DMS 273 treated with DMSO at 0.1 percent for 48 hours (cell line): ENCODE measurements at regions not wholly inside any gene's neighbourhood (a gene's known extent, or its start where the extent isn't known, plus 50 kb on each side); places are given as distances from the start of the nearest gene placed in this dataset.

Experiments used
- DNase-seq: peaks from one replicate; lab custom pipeline; 2025; lab: John Stamatoyannopoulos, UW

DNA sequence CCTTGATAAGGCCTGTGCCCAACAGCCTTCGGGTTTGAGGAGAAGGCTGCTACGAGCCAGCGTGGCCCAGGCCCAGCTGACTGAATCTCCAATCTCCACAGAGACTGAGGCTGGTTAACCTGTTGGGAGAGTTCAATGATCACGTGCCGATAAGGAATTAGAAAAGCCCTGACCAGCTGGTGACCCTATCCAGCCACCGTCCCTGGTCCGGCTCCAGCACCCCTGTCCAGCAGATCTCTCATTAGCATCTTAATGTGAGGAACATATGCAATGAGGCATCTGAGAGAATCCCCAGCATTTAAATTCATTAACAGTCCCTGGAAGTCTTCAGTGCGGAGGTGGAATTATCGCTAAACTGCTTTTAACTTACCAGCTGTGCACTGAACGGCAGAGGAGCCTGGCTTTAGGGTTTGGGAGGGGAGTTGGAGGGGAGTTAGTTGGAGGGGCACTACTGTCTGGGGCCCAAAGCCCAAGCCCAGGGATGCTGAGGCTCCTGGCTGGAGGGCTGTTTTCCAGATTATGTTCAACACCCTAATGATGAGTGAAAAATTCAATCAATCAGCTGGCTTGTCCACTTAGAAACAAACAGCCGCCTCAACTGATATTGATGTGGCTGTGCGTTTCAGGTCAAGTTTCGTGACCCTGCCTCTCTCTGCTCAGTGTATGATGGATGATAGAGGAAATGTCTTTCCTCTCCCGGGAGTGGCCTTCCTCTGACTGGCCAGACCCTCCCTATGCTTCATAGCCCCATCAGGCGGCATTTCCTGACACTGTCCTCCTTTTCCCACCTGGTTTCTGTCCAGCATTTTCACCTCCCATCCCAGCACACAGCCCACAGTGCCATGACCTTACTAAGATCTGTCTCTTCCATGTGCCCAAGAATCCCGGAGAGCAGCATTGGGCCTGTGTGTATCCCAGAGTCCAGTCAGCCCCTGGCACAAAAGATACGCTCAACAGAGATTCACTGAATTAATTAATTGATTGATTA is 184.5 kb downstream of the CCT6B start:
- DNase-seq = no peak

DNA sequence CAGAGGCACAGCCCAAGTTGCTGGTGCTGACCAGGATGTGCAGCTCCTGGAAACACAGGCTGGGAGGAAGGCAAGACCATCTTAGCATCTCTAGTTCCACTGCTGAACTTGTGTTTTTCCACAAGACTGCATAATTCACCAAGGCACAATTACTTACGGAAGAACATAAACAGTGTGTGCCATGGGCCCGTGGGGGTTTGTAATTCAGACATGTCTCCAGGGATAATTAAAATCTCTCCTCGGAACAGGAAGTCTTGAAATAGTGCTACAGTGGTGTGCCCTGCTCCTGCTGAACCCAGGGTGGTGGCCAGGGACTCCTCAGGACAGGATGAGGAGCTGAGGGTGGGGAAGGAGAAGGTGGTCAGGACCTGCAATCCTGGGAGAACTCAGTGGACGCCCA is 188.2 kb downstream of the CCT6B start:
- DNase-seq = no peak

- no peak for DNase-seq
Measured at GRCh38 chr17:34771891-34772290, 189.4 kb downstream of the CCT6B start.

DNA sequence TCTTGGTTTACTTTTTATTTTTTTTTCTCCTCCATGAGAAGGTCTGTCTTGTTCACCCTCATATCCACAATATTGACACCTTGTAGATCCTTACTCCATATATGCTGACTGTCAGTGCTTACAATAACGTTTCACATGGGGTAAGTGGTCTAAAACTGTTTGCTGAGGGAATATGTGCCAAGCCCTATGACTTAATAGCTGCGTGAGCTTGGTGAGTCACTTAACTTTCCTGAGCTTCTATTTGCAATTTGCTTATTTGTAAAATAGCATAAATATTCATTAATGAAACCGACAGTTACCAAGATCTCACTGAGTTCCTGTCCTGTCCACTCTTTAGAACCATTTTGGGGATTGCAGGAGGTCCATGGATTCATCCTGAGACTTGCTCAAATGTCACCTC is 190.7 kb downstream of the CCT6B start:
- no peak for DNase-seq

GRCh38 chr17:34769899-34770298 is 190.5 kb downstream of the TMEM132E start:
- no peak for DNase-seq

- DNase-seq = no peak
Measured at GRCh38 chr17:34769049-34769448, 189.7 kb downstream of the TMEM132E start.

- no peak for DNase-seq
Measured at GRCh38 chr17:34765291-34765690, 185.9 kb downstream of the TMEM132E start.

GRCh38 chr17:34764716-34765115 is 185.3 kb downstream of the TMEM132E start:
- no peak for DNase-seq

GRCh38 chr17:34763728-34764665 is 184.6 kb downstream of the TMEM132E start:
- no peak for DNase-seq

DNA sequence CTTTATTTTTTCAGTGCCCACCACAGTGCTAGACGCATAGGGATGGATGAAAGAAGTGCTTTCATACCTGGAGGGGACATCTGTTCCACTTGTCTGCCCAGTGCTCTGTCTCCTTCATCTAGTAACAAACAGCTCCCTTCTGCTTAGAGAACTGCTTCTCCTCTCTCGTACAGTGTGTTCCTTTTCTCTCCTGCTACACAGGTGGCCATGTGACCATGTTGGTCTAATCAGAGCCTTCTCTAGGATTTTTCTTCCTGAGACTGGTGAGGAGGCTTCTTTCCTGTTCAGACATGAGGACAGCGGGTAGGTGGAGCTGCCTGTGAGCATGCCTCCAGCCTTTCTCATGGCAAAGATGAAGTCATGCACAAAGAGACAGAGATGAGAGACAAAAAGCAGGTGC is 182.7 kb downstream of the TMEM132E start:
- DNase-seq = no peak

GRCh38 chr17:34761646-34762045 is 182.3 kb downstream of the TMEM132E start:
- no peak for DNase-seq

DNA sequence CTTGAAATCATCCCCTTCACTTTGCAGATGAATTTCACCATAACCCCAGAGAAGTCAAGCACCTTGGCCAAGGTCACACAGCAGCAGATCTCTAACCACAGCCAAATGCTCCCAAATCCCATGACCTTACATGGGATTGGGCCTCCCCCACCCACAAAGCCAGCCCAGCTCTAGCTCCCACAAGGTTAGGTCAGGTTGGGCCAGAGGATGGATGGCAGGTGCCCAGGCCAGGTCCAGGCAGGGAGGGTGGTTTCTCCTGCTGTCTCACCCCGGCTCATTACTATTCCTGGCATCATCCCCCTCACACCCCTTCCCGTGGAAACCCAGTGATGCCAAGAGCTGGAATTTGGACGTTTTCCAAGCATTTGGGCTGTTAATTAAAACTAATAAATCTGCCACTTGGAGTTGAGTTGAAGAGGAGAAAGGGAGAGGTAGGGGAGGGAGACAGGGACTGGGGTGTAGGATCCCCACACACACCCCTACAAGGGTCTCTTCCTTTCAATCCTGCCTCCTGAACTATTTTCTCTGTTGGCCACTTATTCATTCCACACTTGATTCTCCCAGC is 181.6 kb downstream of the TMEM132E start:
- no peak for DNase-seq

DNA sequence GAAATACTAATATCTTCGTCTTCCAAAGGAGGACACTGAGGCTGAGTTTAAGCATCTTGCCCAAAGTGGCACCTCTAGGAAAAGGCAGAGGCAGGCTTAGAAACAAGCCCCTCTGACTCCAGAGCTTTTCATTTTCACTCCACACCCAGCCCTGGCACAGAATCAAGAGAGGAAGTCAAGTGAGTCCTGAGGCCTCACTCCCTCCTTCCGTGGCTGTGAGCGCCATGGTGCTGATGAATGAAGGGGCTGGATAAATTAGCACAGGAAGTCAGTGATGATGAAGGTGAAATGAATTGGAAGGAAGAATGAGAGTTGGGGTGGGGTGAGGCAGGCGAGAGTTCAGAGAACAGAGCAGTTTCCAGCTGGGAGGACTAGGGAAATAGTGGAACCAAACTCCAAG is 179.3 kb downstream of the TMEM132E start:
- DNase-seq = no peak

DNA sequence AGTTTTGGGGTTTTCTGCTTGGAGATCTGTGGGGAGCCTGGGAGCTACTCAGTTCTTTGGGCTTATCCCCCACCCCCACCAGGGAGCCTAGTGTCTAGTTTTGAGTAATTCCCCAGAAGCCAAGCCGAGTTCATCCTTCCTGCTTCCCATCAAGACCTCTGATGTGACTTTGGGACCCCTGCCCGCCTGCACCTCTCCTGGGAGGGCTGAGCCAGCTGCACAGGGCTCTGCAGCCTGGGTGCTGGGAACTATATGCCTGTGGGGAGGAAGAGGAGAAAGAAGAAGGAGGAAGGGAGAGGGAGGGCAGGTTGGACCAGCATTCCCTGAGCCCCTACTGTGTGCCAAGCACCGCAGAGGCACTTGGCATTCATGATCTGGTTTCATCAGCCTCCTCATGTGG is 178.9 kb downstream of the TMEM132E start:
- no peak for DNase-seq

GRCh38 chr17:34757611-34758010 is 178.2 kb downstream of the TMEM132E start:
- no peak for DNase-seq

- no peak for DNase-seq
Measured at GRCh38 chr17:34757106-34757505, 177.7 kb downstream of the TMEM132E start.

GRCh38 chr17:34756637-34757021 is 177.2 kb downstream of the TMEM132E start:
- DNase-seq = no peak

DNA sequence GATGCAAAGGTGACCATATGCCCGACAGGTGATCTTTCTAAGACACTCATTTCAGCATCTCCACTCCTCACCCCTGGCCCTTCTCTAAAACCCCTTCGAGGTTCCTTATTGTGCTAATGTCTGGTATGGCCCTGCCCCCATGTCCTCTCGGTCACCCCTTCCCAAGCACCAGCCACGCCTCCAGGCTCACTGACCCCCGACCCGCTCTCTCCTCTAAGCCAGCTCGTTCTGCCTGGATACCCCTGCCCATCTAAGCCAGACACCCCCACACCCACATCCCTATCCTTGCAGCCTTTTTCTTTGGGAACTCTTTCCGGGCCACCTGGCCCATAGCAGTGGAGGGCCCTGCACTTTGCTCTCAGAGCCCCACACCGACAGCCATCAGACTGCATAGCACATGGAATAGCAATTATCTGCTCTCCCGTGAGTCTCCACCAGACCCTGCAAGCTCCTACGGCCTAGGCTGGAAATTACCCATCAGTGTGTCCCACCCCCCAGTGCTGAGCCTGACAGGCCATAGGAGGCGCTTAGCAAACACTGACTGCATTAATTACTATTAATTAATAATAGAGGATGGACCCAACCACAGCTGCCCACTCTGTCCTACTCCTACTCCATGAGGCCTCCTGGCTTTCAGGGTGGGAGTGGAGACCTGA is 176.7 kb downstream of the TMEM132E start:
- DNase-seq = no peak

- DNase-seq = no peak
Measured at GRCh38 chr17:34755371-34755770, 176.0 kb downstream of the TMEM132E start.

GRCh38 chr17:34750004-34750403 is 170.6 kb downstream of the TMEM132E start:
- no peak for DNase-seq

DNA sequence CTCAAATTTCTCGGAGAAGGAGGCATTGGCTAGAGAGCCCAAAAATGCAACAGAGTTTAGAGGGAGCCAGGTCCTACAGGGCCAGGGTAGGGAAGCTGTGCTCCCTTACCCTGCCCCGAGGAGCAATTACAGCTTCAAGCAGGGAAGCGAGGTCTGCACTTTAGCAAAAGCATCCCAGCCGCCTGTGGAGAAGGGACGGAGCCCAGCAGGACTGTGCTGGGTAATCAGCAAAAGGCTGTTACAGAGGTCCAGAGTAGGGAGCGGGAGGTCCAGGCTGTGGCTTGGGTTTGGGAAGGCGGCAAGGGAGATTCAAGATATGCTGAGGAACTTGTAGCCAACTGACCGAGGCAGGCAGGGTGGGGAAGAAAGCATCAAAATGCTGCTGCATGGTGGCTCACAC is 162.6 kb downstream of the TMEM132E start:
- DNase-seq = no peak
